ENCODE measurements at regions not wholly inside any gene's neighbourhood (a gene's known extent, or its start where the extent isn't known, plus 50 kb on each side); places are given as distances from the start of the nearest gene placed in this dataset.

DNA sequence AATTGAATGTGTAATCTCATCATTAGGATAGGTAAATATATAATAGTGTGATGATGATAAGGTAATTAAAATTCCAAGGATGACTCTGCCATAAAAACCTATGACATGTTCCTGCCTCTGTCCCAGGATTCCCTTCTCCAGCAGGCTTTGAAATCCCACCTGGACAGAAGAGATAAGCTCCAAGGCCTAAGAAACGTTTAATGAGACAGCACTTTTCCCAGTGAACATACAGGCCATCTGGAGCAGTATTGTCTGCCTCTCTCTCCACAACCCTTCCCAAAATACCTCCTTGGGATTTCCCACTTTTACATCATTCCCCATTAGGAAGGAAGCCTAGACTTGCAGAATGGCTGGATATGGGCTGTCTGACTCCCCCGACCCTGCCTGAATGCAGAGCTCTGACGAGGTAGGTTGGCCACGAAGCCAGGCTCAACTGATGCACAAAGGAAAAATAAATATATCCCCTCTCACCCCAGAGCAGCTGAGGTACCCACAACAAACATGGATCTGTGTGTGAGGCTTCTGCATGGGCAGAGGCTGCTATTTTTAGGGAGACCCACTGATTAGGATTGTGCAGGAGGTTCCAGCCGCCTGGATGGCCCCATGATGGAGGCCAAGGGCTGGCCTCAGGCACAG lies 71.0 kb downstream of the TMPRSS5 start:
- no peak for DNase-seq (ENCODE audit: low spot score)
- in situ Hi-C loops (cut with HindIII; ENCODE audit: low sequenced_read_pairs) = no loop called here

DNA sequence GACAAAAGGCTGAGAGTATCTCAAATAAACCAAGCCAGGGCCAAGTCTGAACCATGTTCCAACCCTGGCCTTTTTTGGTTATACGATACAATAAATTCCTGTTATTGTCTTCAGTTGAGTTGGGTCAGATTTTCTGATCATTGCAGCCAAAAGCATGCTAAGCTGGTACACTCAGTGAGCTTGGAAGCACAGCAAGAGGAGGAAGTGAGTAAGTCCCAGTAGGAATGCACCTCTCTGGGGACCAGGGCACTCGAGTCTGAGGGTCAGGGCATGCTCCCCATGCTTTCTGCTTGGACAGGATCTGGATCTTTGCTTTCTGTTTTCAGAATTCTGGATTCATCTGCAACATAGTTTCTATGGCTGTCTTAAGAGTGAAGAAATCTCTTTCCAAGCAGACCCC lies 73.1 kb downstream of the TMPRSS5 start:
- in situ Hi-C loops (cut with HindIII; ENCODE audit: low sequenced_read_pairs) = no loop called here
- no peak for DNase-seq (ENCODE audit: low spot score)

DNA sequence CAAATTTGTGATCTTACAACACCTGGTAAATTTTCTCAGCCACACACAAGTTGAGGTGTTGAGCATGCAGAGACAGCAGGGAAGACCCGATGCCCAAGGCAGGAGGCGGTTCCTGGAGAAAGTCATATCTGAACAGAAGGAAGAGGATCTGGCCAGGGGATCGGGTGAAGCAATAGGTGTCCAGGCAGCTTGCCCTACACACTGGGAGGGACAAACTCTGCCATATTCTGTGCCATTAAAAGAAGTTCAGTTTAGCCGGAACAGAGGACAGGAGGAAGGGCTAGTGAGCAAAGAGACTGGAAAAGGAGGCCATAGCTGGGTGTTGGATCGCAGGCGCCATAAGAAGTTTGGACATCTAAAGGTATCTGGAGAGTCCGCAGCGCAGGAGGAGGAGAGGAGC lies 76.5 kb downstream of the TMPRSS5 start:
- in situ Hi-C loops (cut with HindIII; ENCODE audit: low sequenced_read_pairs) = no loop called here
- DNase-seq (ENCODE audit: low spot score) = peak; percentile 30

DNA sequence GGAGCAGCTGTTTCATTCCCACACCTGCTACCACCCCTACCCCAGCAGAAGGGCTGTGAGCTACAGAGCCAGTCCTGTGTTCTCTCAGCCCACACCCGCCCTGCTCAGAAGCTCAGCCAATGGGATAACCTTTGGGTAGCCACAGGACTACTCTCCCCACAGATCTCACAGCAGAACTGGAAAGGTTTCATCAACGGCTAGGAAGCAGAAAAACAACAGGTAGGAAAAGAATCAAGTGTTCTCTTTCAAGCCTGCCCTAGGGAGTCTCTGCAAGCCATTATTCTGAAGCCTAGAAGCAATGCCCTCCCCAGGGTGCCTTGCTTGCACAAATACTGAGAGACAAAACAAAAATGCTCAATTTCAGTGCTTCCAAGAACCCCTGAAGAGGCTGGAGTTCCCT lies 77.2 kb downstream of the TMPRSS5 start:
- in situ Hi-C loops (cut with HindIII; ENCODE audit: low sequenced_read_pairs) = no loop called here
- peak; percentile 3 for DNase-seq (ENCODE audit: low spot score)

DNA sequence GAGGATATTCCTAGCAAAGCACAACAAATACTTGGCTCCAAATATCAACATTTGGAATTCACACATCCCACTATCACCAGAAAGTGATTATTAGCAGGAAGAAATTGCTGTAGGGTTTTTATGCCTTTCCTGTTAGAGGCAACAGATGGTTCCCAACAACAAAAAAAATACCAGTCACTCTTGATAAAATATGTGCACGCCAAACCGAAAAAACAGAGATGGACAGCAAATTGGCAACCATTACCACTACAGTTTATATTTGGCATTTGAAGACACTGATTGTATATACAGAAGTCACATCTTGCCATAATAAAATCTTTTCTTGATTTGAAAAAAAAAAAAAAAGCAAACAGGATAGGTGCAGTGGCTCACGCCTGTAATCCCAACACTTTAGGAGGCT lies 78.2 kb downstream of the TMPRSS5 start:
- DNase-seq (ENCODE audit: low spot score) = no peak
- in situ Hi-C loops (cut with HindIII; ENCODE audit: low sequenced_read_pairs) = no loop called here

DNA sequence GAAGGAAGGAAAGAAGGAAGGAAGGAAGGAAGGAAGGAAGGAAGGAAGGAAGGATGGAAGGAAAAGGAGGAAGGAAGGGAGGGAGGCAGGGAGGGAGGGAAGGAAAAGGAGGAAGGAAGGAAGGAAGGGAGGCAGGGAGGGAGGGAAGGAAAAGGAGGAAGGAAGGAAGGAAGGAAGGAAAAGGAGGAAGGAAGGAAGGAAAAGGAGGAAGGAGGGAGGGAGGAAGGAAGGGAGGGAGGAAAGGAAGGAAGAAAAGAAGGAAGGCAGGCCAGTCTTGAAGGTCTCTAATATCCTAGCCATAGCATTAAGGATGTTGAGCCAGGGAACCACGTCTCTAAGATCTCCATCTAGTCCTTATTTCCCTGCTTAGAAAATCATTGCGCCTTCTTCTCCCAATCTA lies 78.8 kb downstream of the TMPRSS5 start:
- no peak for DNase-seq (ENCODE audit: low spot score)
- in situ Hi-C loops (cut with HindIII; ENCODE audit: low sequenced_read_pairs) = no loop called here

DNA sequence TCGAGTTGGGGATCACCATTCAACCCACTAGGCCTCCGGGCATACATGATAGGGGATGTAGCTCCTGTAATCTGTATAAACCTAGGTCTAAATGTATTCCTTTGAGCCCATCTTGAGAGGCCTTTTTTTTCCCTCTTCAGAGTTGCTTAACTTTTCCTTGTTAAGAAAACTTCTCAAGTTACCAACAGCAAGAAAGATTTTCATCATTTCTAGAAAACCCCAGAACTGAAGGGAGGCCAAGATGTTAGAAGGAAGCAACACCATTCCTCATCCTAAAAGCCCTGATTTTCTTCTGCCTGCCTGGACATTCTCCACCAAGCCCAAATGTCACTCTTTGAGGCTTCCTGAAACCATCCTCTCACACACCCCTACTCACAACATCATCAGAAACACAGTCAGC lies 79.4 kb downstream of the TMPRSS5 start:
- in situ Hi-C loops (cut with HindIII; ENCODE audit: low sequenced_read_pairs) = no loop called here
- no peak for DNase-seq (ENCODE audit: low spot score)

DNA sequence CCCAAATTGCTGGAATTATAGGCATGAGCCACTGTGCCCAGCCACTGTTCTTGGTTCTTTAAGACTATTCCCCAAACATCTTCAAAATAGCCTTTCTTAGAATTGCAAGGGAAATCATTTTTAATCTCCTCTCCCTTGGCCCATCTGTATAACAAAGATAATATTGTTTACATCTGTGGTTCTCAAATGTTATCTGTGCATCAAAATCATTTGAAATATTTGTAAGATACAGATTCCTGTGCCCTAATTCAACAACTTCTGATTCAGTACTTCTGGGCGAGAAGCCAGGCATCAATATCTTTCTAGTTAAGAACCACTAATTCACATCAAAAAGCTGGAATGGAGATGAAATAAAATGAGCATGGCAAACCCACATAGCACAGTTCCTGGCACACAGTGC lies 83.0 kb downstream of the TMPRSS5 start:
- no peak for DNase-seq (ENCODE audit: low spot score)
- in situ Hi-C loops (cut with HindIII; ENCODE audit: low sequenced_read_pairs) = no loop called here

DNA sequence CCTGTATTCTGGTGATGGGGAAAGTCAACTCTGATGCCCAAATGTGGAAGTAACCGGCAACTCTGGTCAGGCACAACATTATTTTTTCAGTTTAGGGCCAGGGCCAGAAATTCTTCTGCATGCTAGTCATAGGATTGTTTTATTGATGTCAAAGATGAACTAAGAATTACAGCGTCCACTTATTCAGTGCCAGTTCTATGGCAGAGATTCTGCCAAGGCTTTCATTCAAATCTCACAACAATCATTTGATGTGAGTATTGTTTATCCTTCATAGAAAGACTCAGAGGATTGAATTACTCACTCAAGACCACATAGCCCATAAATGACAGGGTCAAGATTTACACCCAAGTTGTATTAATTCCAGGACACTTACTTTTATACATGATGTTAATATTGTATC lies 87.7 kb downstream of the TMPRSS5 start:
- no peak for DNase-seq (ENCODE audit: low spot score)

DNA sequence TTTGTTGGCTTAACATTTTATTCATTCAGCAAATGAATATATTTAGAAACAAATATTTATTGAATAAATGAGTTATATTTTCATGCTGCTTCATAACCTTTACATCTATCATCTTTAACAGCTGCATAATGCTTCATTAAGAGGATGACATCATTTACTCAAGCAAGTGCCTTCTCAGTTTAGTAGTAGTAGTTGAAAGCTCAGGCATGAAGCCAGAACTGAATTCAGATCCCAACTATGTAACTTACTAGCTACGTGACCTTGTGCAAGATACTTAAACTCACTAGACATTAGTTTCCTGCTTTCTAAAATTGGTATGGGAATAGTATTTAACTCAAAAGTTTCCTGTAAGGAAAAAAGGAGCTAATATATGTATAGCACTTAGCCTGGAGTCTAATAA lies 90.3 kb downstream of the TMPRSS5 start:
- DNase-seq (ENCODE audit: low spot score) = no peak
- in situ Hi-C loops (cut with HindIII; ENCODE audit: low sequenced_read_pairs) = no loop called here

More for the DNA sequence above, 87.7 kb downstream of the TMPRSS5 start:
- in situ Hi-C loops (cut with HindIII; ENCODE audit: low sequenced_read_pairs) = no loop called here

DNA sequence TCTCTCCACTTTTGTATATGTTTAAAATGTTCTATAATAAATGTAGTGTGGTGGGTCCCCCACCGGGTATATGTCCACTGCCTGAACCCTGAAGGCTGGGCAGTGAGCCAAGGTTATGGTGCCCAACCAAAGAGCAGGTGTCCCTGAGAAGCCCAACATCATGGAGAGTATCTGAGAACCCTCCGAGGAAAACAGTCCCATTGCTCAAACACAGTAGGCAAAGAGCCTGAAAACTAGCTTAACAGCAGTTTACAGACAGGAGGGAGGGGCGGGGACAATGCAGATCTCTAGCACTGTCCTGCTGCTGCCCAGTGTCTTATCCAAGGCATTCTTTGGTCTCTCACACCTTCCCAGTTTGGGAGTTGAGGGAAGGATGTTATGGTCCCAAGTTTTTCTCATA lies 91.0 kb downstream of the TMPRSS5 start:
- in situ Hi-C loops (cut with HindIII; ENCODE audit: low sequenced_read_pairs) = no loop called here
- no peak for DNase-seq (ENCODE audit: low spot score)

DNA sequence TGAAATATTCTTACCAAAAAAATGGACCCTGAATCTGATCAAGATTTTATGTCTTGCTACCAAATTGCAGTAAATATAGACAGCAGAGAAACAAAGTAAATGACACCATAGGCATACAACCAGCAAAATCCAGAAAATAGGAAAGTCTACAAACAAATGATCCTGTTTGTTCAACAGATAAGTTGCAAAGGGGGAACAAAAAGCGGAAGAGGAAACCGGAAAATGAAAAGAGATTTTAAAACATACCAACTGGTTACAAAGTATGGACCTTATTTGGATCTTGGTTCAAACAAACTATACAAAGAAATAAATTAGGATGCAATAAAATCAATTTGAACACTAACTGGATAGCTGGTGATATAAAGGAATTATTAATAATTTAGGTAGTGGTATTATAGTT lies 92.0 kb downstream of the TMPRSS5 start:
- in situ Hi-C loops (cut with HindIII; ENCODE audit: low sequenced_read_pairs) = no loop called here
- DNase-seq (ENCODE audit: low spot score) = no peak

DNA sequence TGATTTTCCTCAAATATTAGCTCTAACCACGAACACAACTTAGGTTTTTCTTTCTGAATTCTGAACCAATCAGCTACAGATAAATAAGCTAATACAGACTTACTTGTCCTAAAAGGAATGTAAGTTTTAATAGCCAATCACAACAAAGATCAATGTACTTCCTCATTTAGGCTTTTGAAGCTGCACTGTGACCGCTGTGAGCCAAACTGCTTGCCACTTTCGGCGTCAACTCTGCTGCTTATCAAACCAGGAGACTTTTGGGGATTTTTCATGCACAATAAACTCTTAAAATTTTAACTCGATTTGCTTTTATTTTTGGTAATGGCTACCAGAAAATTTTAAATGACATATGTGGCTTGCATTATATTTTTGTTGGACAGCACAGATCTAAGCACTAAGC lies 92.5 kb downstream of the TMPRSS5 start:
- in situ Hi-C loops (cut with HindIII; ENCODE audit: low sequenced_read_pairs) = no loop called here
- DNase-seq (ENCODE audit: low spot score) = no peak

DNA sequence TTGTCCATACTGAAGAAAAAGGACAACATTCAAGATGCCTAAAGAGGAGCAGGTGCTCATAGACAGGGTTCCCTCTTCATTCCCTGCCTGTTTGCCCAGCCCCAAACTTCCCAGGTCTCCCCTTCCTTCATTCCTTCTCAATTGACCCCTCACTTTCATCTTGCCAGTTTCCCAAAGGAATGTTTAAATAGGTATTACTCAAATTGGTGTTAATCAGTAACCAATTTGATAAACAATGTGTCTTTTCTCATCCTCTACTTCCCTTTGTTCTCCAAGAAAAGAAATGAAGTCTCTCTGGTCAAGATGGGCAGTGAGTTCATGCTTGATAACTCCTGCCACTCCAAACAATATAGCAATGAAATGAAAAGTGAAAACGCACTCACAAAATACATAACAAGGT lies 101.9 kb downstream of the TMPRSS5 start:
- DNase-seq (ENCODE audit: low spot score) = no peak
- in situ Hi-C loops (cut with HindIII; ENCODE audit: low sequenced_read_pairs) = no loop called here

DNA sequence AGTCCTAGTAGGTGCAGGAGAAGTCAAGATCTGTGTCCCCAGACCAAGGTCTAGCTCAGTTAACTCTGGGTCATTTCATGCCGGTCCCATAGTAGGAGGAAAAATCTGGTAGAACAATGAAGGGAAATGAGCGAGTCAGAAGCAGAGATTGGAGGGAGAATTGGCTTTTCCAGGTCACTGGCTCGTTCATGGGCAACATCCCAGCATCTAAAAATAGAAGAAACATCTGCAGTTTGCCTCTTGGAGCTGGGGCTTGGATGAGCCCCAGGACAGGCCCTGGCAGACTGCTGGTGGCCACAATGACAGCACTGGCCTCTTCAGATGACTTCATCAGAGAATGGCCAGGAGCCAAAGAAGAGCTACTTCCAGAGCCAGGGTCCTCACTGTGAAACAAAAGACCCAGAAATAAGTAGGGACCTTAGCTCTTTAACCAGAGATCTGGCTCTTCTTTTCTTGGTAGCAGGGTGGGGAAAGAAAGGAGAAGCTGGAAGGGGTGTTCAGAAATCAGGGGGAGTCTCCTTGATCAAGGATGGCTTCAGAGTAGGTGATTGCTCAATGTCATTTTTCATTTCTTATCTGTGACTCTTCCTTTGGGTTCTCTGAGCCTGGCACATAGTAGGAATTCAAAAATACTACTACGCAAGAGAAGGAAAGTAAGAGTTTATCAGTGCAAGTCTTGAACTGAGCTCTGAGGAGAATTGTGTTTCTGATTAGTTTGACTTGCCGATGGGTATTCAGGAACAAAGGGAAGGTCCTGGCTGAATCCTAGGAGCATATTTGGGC lies 102.6 kb downstream of the TMPRSS5 start:
- peak; percentile 17 for DNase-seq (ENCODE audit: low spot score)
- in situ Hi-C loops (cut with HindIII; ENCODE audit: low sequenced_read_pairs) = no loop called here

DNA sequence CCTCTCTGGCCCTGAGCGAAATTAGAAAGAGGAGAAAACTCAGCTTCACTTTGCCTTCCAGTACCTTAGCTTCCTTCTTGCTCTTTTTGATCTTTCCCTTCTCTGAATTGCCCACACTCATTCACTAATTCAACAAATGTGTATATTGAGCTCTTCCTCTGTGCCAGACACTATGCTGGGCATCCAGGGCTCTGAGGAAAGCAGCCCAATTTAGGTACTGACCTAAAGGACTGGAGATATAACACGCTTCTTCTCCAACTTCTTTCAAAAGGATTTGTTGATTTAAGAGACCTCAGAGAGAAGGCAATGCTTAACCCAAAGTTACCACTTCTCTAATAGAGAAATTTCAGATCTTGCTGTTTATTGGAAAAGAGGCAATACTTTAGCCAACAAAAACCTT lies 103.6 kb downstream of the TMPRSS5 start:
- in situ Hi-C loops (cut with HindIII; ENCODE audit: low sequenced_read_pairs) = no loop called here
- DNase-seq (ENCODE audit: low spot score) = no peak

DNA sequence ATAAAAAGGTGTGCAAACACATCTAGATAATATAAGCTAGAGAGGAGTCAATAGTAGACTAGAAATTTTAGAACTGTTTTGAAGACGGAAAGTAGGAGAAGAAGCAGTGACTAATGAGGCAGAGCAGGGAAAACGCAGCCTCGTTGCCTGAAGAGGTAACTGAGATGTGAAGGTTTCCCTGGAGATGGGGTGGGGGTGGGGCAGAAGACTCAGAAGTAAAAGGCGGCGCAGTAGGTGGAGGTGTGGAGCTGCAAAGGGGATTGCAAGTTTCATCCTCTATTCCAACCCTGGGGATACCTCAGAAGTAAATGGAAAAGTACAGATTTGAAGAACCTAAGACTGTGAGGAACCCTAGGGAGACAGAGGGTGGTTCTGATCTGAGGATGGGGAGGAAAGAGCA lies 109.5 kb downstream of the TMPRSS5 start:
- DNase-seq (ENCODE audit: low spot score) = no peak
- in situ Hi-C loops (cut with HindIII; ENCODE audit: low sequenced_read_pairs) = no loop called here

DNA sequence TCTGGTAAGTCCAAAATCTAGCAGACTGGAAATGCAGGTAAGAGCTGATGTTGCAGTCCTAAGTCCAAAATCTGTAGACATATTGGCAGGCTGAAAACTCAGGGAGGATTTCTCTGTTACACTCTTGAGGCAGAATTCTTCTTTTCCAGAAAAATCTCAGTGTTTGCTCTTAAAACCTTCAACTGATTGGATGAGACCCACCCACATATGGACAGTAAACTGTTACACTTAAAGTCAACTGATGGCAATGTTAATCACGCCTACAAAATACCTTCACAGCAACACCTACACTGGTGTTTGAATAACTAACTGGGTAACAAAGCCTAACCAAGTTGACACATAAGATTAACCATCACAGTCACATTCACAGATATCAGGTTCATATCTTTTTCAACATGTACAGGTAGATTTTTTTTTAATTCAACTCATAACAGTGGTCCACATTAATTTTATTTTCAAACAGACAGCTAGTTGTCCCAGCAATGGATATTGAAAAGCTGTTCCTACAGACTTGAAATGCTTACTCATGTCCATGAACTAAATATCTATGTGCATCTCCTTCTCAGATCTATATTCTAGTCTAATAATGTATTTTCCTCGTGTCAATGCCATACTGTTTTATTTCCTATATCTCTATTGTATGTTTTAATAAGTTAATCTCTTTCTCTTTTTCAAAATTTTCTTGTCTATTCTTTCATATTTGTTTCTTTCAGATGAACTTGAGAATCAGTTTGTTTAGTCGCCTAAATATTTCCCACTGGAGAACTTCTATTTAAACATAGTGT lies 110.1 kb downstream of the TMPRSS5 start:
- DNase-seq (ENCODE audit: low spot score) = no peak
- in situ Hi-C loops (cut with HindIII; ENCODE audit: low sequenced_read_pairs) = no loop called here

DNA sequence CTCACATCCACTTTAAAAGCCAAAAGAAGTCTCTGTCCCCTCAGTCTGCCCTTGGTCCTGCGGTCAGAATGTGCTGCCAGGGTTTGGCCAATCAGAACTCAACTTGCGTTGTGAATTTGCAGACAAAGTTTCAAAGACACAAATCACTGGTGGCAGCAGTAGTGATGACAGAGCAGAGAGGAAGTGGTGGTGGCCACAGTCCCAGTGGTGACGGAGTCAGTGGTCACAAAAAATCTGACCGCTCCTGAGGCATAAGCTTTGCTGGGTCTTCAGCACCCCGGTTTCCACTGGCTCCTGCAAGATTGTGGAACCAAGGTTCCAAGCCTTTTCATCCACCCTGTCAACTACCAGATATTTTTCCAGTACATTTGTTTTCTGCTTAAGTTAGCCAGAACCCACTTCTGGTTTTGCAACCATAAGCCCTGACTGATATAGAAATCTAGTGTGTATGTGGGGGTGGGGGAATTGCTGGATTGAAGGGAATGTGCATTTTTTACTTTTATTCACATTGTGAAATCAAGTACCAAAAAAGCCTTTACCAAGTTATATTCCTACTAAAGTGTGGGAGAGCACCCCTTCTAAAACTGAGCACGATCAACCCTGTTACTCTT lies 112.3 kb downstream of the TMPRSS5 start:
- in situ Hi-C loops (cut with HindIII; ENCODE audit: low sequenced_read_pairs) = no loop called here
- DNase-seq (ENCODE audit: low spot score) = no peak

DNA sequence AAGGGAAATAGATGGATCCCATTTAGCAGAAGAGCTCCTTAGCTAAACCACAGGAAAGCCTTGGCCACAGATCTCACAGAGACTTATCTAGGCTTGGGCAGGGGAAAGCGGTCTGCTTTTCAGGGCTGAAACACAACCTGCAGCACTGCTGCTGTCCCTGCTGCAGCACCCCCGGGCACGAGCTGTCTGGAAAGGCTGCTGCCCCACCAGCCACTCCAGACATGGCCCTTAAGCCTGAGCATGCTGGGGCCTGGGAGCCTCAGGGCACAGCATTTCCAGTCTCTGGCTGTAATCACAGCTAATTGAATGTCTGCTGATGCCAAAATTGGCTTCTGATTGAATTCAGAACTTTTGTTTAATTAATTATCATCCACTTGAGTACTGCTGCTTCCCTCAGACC lies 115.0 kb downstream of the TMPRSS5 start:
- no peak for DNase-seq (ENCODE audit: low spot score)
- in situ Hi-C loops (cut with HindIII; ENCODE audit: low sequenced_read_pairs) = no loop called here

All from G401 (cell line).